Activated CD4-positive, alpha-beta T cell treated with anti-CD3 and anti-CD28 coated beads, Interleukin-2, Interleukin-4, amounts not matched to agents 100 ng/mL and 50 ng/mL, durations not matched to agents 16 hours and 8 hours (primary cell): ENCODE measurements at regions not wholly inside any gene's neighbourhood (a gene's known extent, or its start where the extent isn't known, plus 50 kb on each side); places are given as distances from the start of the nearest gene placed in this dataset.

Source experiments
- DNase-seq: peaks from one replicate; pipeline ENCODE4 v3.0.0-alpha.2; 2020; ENCODE audit warnings: low spot score

- no peak for DNase-seq
Observed at GRCh38 chr5:120007598-120007997, 378.2 kb downstream of the FAM170A start.

DNA sequence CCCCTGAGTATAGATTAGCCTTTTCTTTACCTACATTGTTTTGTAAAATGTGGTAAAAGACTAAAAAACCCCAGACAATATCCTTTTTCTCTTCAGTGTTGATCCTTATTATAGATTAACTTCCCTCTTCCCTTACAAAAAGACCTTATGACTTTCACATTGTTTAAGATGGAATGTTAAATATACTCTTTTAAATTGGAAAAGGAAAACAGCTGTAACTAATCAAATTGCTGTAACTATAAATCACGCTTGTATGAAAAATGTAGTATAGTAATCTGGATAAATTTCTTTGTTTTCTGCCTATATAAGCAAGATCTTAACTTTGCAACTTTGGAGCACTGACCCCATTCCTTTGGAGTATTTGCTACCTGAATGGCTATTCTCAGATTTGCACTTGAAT lies 383.1 kb downstream of the FAM170A start:
- no peak for DNase-seq

- DNase-seq, result no peak
Observed at GRCh38 chr5:120014535-120014934, 385.2 kb downstream of the FAM170A start.

GRCh38 chr5:120016717-120017382 lies 387.5 kb downstream of the FAM170A start:
- DNase-seq, result no peak

- DNase-seq, result no peak
Observed at GRCh38 chr5:120017513-120017912, 388.2 kb downstream of the FAM170A start.

DNA sequence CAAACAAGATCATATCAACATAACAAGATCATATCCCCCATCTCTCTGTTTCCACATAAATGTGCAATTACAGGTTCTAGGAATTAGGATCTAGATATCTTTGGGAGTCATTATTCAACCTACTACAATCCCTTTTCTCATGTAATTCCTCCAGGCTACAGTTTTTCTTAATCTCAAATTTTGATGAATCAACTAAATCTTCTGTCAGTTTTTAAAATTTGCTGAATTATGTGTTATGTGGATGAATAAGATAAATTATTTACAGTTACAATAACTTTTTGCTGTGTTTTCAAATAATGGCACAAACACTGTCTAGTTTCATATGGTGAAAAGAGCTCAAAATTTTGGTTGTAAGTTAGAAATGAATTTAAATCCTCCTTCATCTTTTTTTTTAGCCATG lies 405.8 kb downstream of the FAM170A start:
- DNase-seq, result no peak

- DNase-seq, result no peak
Observed at GRCh38 chr5:120035815-120036577, 406.6 kb downstream of the FAM170A start.

DNA sequence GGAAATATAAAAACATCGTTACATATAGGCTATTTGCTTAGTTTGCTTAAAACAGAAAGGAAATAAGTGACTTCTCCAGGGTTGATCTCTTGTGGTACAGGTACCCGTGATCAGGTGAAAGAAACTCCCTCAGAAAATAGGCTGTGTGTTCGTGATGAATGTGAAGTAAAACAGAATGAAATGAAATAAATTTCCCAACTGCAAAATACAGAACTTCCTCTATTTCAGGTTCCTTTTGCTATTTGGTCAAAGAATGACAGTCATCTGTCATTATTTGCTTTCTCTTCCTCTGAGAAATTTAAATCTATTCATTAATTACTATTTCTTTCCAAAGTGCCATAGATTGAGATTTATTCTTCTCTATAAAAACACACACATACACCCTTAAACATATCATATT lies 408.1 kb downstream of the FAM170A start:
- no peak for DNase-seq

DNA sequence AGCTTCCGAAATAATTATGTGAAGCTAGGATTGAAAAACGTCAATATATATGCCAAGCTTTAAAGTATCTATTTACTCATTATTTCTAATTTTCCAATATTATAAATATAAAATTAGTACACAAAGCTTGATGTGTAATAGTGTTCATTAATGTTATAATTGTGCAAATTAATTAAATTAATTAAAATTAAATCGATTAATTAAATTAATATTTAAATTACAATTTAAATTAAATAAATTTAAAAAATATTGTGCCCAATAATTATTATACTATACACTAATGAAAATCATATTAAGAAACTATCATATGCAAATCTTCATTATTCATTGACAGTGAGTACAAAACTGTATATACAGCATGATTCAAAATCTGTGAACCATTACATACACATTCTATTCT lies 409.8 kb downstream of the FAM170A start:
- DNase-seq, result no peak

GRCh38 chr5:120043431-120043830 lies 414.1 kb downstream of the FAM170A start:
- no peak for DNase-seq

DNA sequence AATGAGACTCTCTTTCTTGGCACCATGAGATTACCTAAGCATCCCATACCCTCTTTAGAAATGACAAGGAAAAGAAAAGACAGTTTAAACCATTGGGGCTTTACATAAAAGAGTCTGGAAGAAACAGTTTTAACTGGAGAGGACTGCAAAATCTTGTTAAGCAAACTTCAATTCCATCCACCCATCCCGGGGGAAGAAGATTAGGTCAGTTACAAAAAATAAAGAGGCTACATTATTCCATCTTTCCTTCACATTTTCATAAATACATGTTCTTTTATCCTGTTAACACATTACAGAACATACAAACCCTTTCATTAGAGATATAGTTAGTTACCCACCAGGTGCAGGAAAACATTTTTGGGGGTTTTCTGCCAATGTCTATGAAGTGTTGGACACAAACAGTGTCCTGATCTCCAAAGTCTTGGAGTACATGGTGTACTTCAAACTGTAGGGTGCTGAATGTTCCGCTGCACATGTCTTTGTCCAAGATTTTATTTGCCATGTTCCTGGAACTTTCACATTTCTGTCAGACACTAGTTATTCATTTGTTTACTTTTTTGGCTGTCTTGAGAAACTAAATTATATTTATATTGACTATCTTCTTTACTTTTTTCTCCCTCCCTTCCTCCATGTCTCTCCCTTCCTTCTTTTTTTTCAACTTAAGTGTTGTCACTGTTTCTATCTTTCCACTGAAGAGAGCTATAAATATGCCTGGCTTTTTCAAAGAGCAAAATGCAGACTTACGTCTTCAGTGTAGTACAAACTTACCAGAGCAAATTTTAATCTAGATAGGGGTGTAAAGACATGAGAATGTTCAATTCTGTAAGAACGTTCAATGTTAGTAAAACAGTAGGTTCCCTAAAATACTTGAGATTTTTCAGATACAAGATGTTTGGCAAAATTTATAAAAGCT lies 410.9 kb upstream of the PRR16 start:
- no peak for DNase-seq

GRCh38 chr5:120053841-120054240 lies 410.3 kb upstream of the PRR16 start:
- DNase-seq, result no peak

- no peak for DNase-seq
Observed at GRCh38 chr5:120055858-120056257, 408.2 kb upstream of the PRR16 start.

DNA sequence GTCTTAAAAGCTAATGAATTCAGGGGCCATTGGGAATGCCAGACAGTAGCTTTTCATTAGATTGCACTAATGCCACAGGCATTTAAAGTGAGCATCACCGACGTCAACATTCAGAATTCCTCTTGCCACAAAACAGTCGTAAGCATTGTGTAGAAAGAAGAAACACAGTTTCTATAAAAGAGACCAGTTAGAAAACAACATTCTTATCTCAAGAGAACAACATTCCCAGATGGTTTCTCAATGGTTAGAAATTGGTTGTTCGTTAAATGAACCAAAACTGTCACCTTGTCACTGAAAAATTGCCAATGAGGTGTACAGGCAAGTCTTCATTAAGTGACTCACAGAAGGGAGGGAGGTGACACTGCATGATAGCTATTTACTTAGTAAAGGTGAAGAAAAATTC lies 401.6 kb upstream of the PRR16 start:
- no peak for DNase-seq

GRCh38 chr5:120072068-120072761 lies 391.9 kb upstream of the PRR16 start:
- DNase-seq, result no peak

DNA sequence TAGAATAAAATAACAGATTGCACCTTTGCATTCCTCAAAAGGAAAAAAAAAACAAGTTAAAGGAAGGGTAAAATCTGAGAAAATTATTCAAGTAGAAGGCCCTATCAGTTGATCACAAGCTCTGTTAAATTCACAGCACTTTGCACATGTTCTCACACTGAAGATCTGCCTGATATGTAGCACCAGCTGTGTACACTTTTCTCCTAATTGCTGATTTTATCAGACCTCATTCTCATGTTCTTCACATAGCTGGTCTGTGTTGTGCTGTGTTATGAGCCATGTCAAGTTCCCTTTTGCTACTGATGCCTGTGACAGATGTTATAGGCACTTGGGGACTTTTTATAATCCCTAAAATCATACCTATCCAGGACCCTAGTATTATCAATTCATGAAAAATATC lies 390.4 kb upstream of the PRR16 start:
- no peak for DNase-seq

DNA sequence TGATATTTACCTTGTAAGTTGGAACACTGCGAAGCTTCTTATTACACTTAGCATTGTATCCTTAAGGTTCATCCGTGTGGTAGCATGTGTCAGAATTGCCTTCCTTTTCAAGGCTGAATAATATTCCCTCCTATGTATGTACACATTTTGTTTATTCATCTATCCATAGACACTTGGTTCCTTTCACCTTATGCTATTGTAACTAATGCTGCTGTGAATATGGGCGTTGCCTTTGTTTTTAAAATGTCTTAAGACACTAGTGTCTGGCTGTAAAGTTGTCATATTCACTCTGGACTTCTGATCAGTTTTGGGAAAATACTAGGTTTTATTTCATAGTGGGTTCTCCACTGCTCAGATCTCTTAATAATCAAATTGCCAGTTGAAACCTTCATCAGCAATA lies 383.3 kb upstream of the PRR16 start:
- no peak for DNase-seq

GRCh38 chr5:120082316-120083068 lies 381.6 kb upstream of the PRR16 start:
- no peak for DNase-seq

- no peak for DNase-seq
Observed at GRCh38 chr5:120083851-120084542, 380.1 kb upstream of the PRR16 start.

GRCh38 chr5:120084543-120084870 lies 379.6 kb upstream of the PRR16 start:
- DNase-seq, result no peak

- no peak for DNase-seq
Observed at GRCh38 chr5:120086081-120086480, 378.0 kb upstream of the PRR16 start.
